ENCODE measurements at regions not wholly inside any gene's neighbourhood (a gene's known extent, or its start where the extent isn't known, plus 50 kb on each side); places are given as distances from the start of the nearest gene placed in this dataset.

GRCh38 chr19:30122431-30122830 is 180.4 kb downstream of the URI1 start:
- Mint-ChIP-seq H3K36me3 (ENCODE audit: low read depth) (0 out of 2 replicates have a peak, but pooled peaks cover 5% of the 10 kb centered on the region), H3K9me3 (peaks cover 31% of the 10 kb centered on the region), H3K4me3 (no peak overlapping the region)

GRCh38 chr19:30123119-30123518 is 181.1 kb downstream of the URI1 start:
- Mint-ChIP-seq H3K36me3 (ENCODE audit: low read depth) (0 out of 2 replicates have a peak, but pooled peaks cover 5% of the 10 kb centered on the region), H3K9me3 (peaks cover 28% of the 10 kb centered on the region), H3K27me3 (ENCODE audit: insufficient read depth) (peaks cover 1% of the 10 kb centered on the region), H3K27ac (no peak overlapping the region), H3K4me3 (no peak overlapping the region), H3K4me1 (ENCODE audit: low read depth) (no peaks in the 10 kb centered on the region)
- TF ChIP-seq CTCF (IDR thresholded peaks at IDR 0.05), result no peak
- no peak for DNase-seq

More at GRCh38 chr19:30122431-30122830, 180.4 kb downstream of the URI1 start:
- H3K27ac Mint-ChIP-seq, result no peak overlapping the region
- no peak for DNase-seq
- TF ChIP-seq CTCF (IDR thresholded peaks at IDR 0.05), result no peak
- no peaks in the 10 kb centered on the region for H3K4me1 Mint-ChIP-seq (ENCODE audit: low read depth)
- H3K27me3 Mint-ChIP-seq (ENCODE audit: insufficient read depth), result peaks cover 1% of the 10 kb centered on the region

GRCh38 chr19:30123611-30124010 is 181.6 kb downstream of the URI1 start:
- Mint-ChIP-seq H3K4me1 (ENCODE audit: low read depth) (no peaks in the 10 kb centered on the region), H3K36me3 (ENCODE audit: low read depth) (0 out of 2 replicates have a peak, but pooled peaks cover 5% of the 10 kb centered on the region), H3K9me3 (peaks cover 27% of the 10 kb centered on the region), H3K4me3 (no peak overlapping the region), H3K27me3 (ENCODE audit: insufficient read depth) (peaks cover 1% of the 10 kb centered on the region), H3K27ac (no peak overlapping the region)
- DNase-seq, result no peak
- no peak for TF ChIP-seq CTCF (IDR thresholded peaks at IDR 0.05)

GRCh38 chr19:30128211-30128610 is 186.2 kb downstream of the URI1 start:
- Mint-ChIP-seq H3K36me3 (ENCODE audit: low read depth) (peaks cover 4% of the 10 kb centered on the region; the same call in 1 of the 2 replicates), H3K4me1 (ENCODE audit: low read depth) (no peaks in the 10 kb centered on the region), H3K27ac (no peak overlapping the region), H3K9me3 (peaks cover 17% of the 10 kb centered on the region), H3K27me3 (ENCODE audit: insufficient read depth) (peaks cover 3% of the 10 kb centered on the region), H3K4me3 (no peak overlapping the region)
- DNase-seq, result no peak
- no peak for TF ChIP-seq CTCF (IDR thresholded peaks at IDR 0.05)

GRCh38 chr19:30130356-30131122 is 188.5 kb downstream of the URI1 start:
- H3K27ac Mint-ChIP-seq, result no peak overlapping the region
- H3K27me3 Mint-ChIP-seq (ENCODE audit: insufficient read depth), result peaks cover 5% of the 10 kb centered on the region
- no peak for DNase-seq
- peaks cover 4% of the 10 kb centered on the region; the same call in 1 of the 2 replicates for H3K36me3 Mint-ChIP-seq (ENCODE audit: low read depth)
- H3K4me3 Mint-ChIP-seq, result no peak overlapping the region
- H3K9me3 Mint-ChIP-seq, result peaks cover 18% of the 10 kb centered on the region
- TF ChIP-seq CTCF (IDR thresholded peaks at IDR 0.05), result no peak
- no peaks in the 10 kb centered on the region for H3K4me1 Mint-ChIP-seq (ENCODE audit: low read depth)
